H1 (cell line): ENCODE measurements at regions not wholly inside any gene's neighbourhood (a gene's known extent, or its start where the extent isn't known, plus 50 kb on each side); places are given as distances from the start of the nearest gene placed in this dataset.

Experiments used
- CTCF ChIA-PET: fragments of 300-600 bp; sonication (Branson Sonifier 250); formaldehyde crosslinking; loops from one replicate; lab custom pipeline; 2021; ENCODE audit not compliant: partially characterized antibody; lab: Charles Lee
- POLR2A ChIA-PET: fragments of 300-600 bp; sonication (Branson Sonifier 250); formaldehyde crosslinking; loops from one replicate; lab custom pipeline; 2021; ENCODE audit warnings: inconsistent platforms; ENCODE audit not compliant: partially characterized antibody; lab: Charles Lee
- DNase-seq, 2 experiments: peaks; one replicate each; pipeline versions ENCODE4 v3.0.0 to v3.0.0-alpha.2; 2010 to 2022; ENCODE audit warnings: low spot score in 2 of 2, low read depth in 1 of 2, mixed read lengths in 1 of 2
- FAIRE-seq: peaks from 2 replicates; lab custom pipeline; 2011; peaks lifted over from hg19 to GRCh38; lab: Jason Lieb, UNC
- H2AFZ ChIP-seq: 2 replicates; pipeline ENCODE4 v1.8.1; 2012; ENCODE audit warnings: low read length, inconsistent platforms
- H2AK5ac ChIP-seq: 2 replicates; pipeline ENCODE4 v1.6.1; 2013; ENCODE audit warnings: low read depth, low read length
- H2BK120ac ChIP-seq: replicated peaks from 2 replicates; pipeline ENCODE3; 2013; ENCODE audit warnings: low read depth, low read length, inconsistent platforms
- H2BK12ac ChIP-seq: 2 replicates; pipeline ENCODE4 v1.6.1; 2013; ENCODE audit warnings: low read depth, low read length
- H2BK15ac ChIP-seq: 2 replicates; pipeline ENCODE4 v1.6.1; 2013; ENCODE audit warnings: low read length
- H2BK20ac ChIP-seq: 2 replicates; pipeline ENCODE4 v1.6.1; 2013; ENCODE audit warnings: low read length
- H2BK5ac ChIP-seq: 2 replicates; pipeline ENCODE4 v1.6.1; 2013; ENCODE audit warnings: low read depth, low read length
- H3K14ac ChIP-seq: 2 replicates; pipeline ENCODE4 v1.6.1; 2013; ENCODE audit warnings: inconsistent platforms; ENCODE audit not compliant: insufficient read length
- H3K18ac ChIP-seq: 2 replicates; pipeline ENCODE4 v1.6.1; 2013; ENCODE audit warnings: low read length; ENCODE audit errors: extremely low read depth
- H3K23ac ChIP-seq: 2 replicates; pipeline ENCODE4 v1.6.1; 2013; ENCODE audit warnings: inconsistent platforms; ENCODE audit not compliant: insufficient read length
- H3K23me2 ChIP-seq: 2 replicates; pipeline ENCODE4 v1.6.1; 2013; ENCODE audit warnings: low read depth, low read length
- H3K27ac ChIP-seq: 2 replicates; pipeline ENCODE4 v1.6.1; 2011; ENCODE audit warnings: low read depth, low read length, inconsistent platforms
- H3K27me3 ChIP-seq, 4 experiments: replicated peaks in 1 of 4; 1 replicate in 1 of 4; 2 replicates in 3 of 4; pipeline versions ENCODE4 v1.6.1 to v1.8.1; 2011 to 2013; ENCODE audit warnings: low read length in 3 of 4, mild to moderate bottlenecking in 3 of 4, inconsistent platforms in 2 of 4, mixed read lengths in 2 of 4, moderate library complexity in 1 of 4; ENCODE audit not compliant: control insufficient read depth in 3 of 4, insufficient read depth in 3 of 4; ENCODE audit errors: extremely low read depth in 1 of 4
- H3K36me3 ChIP-seq, 4 experiments: 2 replicates each; pipeline versions ENCODE4 v1.6.1 to v1.8.1; 2011 to 2013; ENCODE audit warnings: mild to moderate bottlenecking in 4 of 4, low read length in 3 of 4, moderate library complexity in 2 of 4, control low read depth in 1 of 4, inconsistent platforms in 1 of 4; ENCODE audit not compliant: insufficient read depth in 4 of 4, control insufficient read depth in 2 of 4
- H3K4ac ChIP-seq: replicated peaks from 2 replicates; pipeline ENCODE3; 2013; ENCODE audit warnings: low read length, low read depth, mixed read lengths, inconsistent platforms; ENCODE audit not compliant: insufficient read length
- H3K4me1 ChIP-seq, 4 experiments: replicated peaks in 1 of 4; 1 replicate in 1 of 4; 2 replicates in 3 of 4; pipeline versions ENCODE4 v1.6.1 to v1.8.1; 2011 to 2013; ENCODE audit warnings: low read length in 3 of 4, inconsistent platforms in 2 of 4, mixed read lengths in 1 of 4; ENCODE audit not compliant: insufficient read depth in 4 of 4, control insufficient read depth in 3 of 4
- H3K4me2 ChIP-seq, 2 experiments: 2 replicates each; pipeline versions ENCODE4 v1.6.1 to v1.8.1; 2011 to 2013; ENCODE audit warnings: low read depth in 2 of 2, low read length in 2 of 2, control low read depth in 1 of 2, inconsistent platforms in 1 of 2, mild to moderate bottlenecking in 1 of 2; ENCODE audit not compliant: insufficient read depth in 1 of 2
- H3K4me3 ChIP-seq, 4 experiments: fragments of 200-600, 300-600 bp in 1 of 4; sonication (generic), shearing (Covaris generic), sonication (Bioruptor Twin) in 1 of 4; 2 replicates each; pipeline versions ENCODE4 v1.5.1 to v1.8.1; 2011 to 2016; ENCODE audit warnings: low read length in 4 of 4, low read depth in 3 of 4, control low read depth in 2 of 4, inconsistent platforms in 2 of 4, mild to moderate bottlenecking in 2 of 4, mixed read lengths in 1 of 4, moderate library complexity in 1 of 4; ENCODE audit not compliant: insufficient read depth in 2 of 4; ENCODE audit errors: extremely low read depth in 1 of 4
- H3K56ac ChIP-seq: replicated peaks from 2 replicates; pipeline ENCODE3; 2013; ENCODE audit warnings: low read depth, mild to moderate bottlenecking, mixed read lengths, low read length, inconsistent platforms; ENCODE audit not compliant: insufficient read length
- H3K79me1 ChIP-seq: 2 replicates; pipeline ENCODE4 v1.6.1; 2013; ENCODE audit warnings: low read depth, low read length, control low read depth
- H3K79me2 ChIP-seq, 2 experiments: 2 replicates each; pipeline versions ENCODE4 v1.6.1 to v1.8.1; 2012 to 2013; ENCODE audit warnings: low read length in 2 of 2, mild to moderate bottlenecking in 2 of 2, inconsistent platforms in 1 of 2; ENCODE audit not compliant: insufficient read depth in 2 of 2, control insufficient read depth in 1 of 2
- H3K9ac ChIP-seq, 4 experiments: replicated peaks in 1 of 4; 1 replicate in 1 of 4; 2 replicates in 3 of 4; pipeline versions ENCODE4 v1.6.1 to v1.8.1; 2011 to 2013; ENCODE audit warnings: low read depth in 3 of 4, low read length in 3 of 4, control low read depth in 2 of 4, mild to moderate bottlenecking in 2 of 4, moderate library complexity in 2 of 4, inconsistent platforms in 1 of 4; ENCODE audit errors: extremely low read depth in 1 of 4
- H3K9me3 ChIP-seq, 2 experiments: 2 replicates each; pipeline versions ENCODE4 v1.6.1 to v1.8.1; 2012 to 2013; ENCODE audit warnings: mild to moderate bottlenecking in 2 of 2, moderate library complexity in 2 of 2, control low read depth in 1 of 2, inconsistent platforms in 1 of 2, low read depth in 1 of 2, low read length in 1 of 2, mixed read lengths in 1 of 2; ENCODE audit not compliant: insufficient read depth in 2 of 2
- H4K20me1 ChIP-seq, 2 experiments: replicated peaks in 1 of 2; 2 replicates each; pipeline versions ENCODE3 to v1.8.1; 2011 to 2013; ENCODE audit warnings: inconsistent platforms in 2 of 2, low read length in 2 of 2, mild to moderate bottlenecking in 1 of 2; ENCODE audit not compliant: insufficient read depth in 2 of 2, control insufficient read depth in 1 of 2
- H4K5ac ChIP-seq: 2 replicates; pipeline ENCODE4 v1.6.1; 2013; ENCODE audit warnings: low read length, low read depth, mixed read lengths, inconsistent platforms; ENCODE audit not compliant: insufficient read length
- H4K8ac ChIP-seq: 2 replicates; pipeline ENCODE4 v1.8.0; 2013; ENCODE audit warnings: mild to moderate bottlenecking, moderate library complexity, low read length, inconsistent platforms; ENCODE audit not compliant: insufficient read depth; ENCODE audit errors: extremely low read depth
- H4K91ac ChIP-seq: replicated peaks from 2 replicates; pipeline ENCODE3; 2013; ENCODE audit warnings: low read length, mixed read lengths, inconsistent platforms; ENCODE audit not compliant: insufficient read length
- CHD7 ChIP-seq: fragments of 300-600 bp; sonication (generic); IDR thresholded peaks from 2 replicates; pipeline ENCODE4 v1.7.1; 2012; ENCODE audit warnings: low read length, moderate library complexity, mild to moderate bottlenecking, inconsistent platforms; ENCODE audit not compliant: insufficient replicate concordance

GRCh38 chr5:164326219-164326618 is 820.8 kb downstream of the MAT2B start:
- Histone ChIP-seq H3K36me3 (no peaks in the 10 kb centered on the region), H2BK120ac (no peak overlapping the region), H2AK5ac (no peak overlapping the region), H4K20me1 (no peaks in the 10 kb centered on the region), H3K23me2 (no peaks in the 10 kb centered on the region), H3K79me1 (no peaks in the 10 kb centered on the region), H3K4ac (no peak overlapping the region), H3K9ac (no peak overlapping the region), H3K4me1 (no peaks in the 10 kb centered on the region), H4K91ac (no peak overlapping the region), H4K5ac (no peak overlapping the region), H3K23ac (no peak overlapping the region), H3K56ac (no peak overlapping the region), H3K18ac (no peak overlapping the region), H4K8ac (no peak overlapping the region), H2AFZ (no peak overlapping the region), H3K4me2 (no peak overlapping the region), H3K9me3 (no peaks in the 10 kb centered on the region; a peak in 2 of 4 replicates), H2BK12ac (no peak overlapping the region), H2BK5ac (no peak overlapping the region), H2BK20ac (no peak overlapping the region), H2BK15ac (no peak overlapping the region), H3K14ac (no peak overlapping the region), H3K27me3 (no peaks in the 10 kb centered on the region), H3K79me2 (no peaks in the 10 kb centered on the region), H3K4me3 (no peak overlapping the region), H3K27ac (no peak overlapping the region)
- no peak for DNase-seq
- no peak for FAIRE-seq
- ChIA-PET POLR2A (no interaction called here), CTCF (interaction anchor here (1.1 to 1.7 kb wide), 3 partner anchors 17 to 178 kb away, joined by 3 to 6 read pairs (median 4); no protein-coding TSS in a partner anchor)
- TF ChIP-seq CHD7 = no peak
